Pulmonary artery endothelial cell (primary cell): ENCODE measurements at regions not wholly inside any gene's neighbourhood (a gene's known extent, or its start where the extent isn't known, plus 50 kb on each side); places are given as distances from the start of the nearest gene placed in this dataset.

Experiments used
- DNase-seq: peaks from one replicate; pipeline ENCODE4 v3.0.0-alpha.2; 2011; ENCODE audit warnings: low read depth, low spot score

DNA sequence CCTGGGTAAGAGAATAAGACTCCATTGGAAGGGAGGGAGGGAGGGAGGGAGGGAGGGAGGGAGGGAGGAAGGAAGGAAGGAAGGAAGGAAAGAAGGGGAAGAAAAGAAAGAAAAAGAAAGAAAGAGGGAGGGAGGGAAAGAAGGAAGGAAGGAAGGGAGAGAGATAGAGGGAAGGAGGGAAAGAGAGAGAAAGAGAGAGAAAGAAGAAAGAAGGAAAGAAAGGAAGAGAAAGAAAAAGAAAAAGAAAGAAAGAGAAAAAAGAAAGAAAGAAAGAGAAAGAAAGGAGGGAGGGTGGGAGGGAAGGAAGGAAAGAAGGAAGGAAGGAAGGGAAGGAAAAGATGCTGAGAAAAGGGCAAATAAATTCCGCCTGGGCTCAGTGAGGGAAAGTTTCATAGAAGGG is 74.7 kb upstream of the IFNAR2 start:
- no peak for DNase-seq

DNA sequence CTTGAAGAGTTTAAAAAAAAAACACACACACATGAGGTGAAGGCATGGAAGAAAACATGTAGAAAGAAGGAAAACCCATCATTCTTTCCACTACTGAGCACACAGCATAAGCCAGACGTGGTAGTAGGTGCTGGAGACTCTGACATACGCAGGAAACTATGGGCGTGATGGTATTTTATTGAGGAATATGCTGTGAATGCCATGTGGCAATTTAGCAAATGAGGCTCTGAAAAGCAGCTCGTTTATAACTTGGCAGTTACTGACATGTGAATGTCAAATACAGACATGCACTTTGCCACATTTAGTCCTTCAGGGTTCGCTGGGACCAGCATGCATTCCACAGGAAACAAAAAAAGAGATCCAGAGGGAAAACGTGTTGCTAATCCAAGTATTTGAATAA is 74.3 kb upstream of the IFNAR2 start:
- DNase-seq, result no peak

DNA sequence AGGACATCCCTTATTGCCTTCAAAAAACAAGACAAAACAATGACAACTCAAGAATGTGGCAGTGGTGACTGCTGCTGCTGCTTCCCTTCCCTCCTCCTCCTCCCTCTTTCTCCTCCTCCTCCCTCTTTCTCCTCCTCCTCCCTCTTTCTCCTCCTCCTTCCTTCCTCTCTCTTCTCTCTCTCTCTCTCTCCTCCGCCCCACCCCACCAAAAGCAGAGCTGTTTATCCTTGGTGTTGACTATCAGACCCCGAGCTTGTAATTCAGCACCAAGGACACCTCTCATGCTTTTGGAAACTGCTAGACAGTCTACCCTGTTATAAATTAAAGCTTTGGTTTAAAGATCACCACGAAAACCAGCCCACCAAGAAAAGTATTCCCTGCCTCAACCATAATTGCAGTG is 72.4 kb upstream of the IFNAR2 start:
- no peak for DNase-seq

DNA sequence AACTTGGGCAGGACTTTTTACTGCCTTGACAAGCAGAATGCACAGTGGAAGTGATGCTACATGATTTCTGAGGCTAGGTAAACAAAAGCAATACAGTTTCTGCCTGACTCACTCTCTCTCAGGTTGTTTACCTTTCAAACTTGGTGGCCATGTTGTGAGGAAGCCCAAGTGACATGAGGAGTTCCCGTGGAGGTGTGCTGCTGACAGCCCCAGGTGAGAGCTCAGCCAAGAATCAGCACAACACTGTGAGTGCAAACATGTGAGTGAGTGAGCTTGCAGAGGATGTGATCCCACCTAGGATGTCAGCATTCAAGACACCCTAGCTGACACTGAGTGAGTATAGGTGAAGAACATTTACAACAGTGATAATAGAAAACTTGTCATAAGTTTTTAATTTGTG is 71.1 kb upstream of the IFNAR2 start:
- DNase-seq, result no peak

DNA sequence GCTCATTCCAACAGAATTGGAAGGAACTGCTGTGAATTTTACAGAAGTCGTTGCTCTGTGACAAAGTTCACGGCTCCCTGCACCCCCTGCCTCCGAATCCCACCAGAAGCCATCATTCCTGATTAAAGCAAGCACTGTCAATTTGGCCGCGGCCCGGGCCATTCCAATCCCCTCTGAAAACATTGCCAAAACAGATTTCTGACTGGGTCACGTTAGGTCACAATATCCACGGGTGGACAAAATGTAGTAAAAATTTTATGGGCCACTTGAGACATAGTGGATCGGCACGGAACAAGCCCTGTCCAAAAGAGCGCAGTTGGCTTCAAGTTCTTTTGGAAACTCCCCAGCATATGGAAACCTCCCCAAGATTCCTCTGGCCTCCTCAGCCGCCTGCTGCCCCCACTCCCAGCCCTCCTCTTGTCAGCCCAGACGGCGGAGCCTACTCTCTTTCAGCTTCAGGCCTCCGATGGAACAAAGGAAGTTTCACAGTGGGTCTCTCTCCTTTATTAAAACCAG is 67.2 kb upstream of the IFNAR2 start:
- DNase-seq, result no peak

DNA sequence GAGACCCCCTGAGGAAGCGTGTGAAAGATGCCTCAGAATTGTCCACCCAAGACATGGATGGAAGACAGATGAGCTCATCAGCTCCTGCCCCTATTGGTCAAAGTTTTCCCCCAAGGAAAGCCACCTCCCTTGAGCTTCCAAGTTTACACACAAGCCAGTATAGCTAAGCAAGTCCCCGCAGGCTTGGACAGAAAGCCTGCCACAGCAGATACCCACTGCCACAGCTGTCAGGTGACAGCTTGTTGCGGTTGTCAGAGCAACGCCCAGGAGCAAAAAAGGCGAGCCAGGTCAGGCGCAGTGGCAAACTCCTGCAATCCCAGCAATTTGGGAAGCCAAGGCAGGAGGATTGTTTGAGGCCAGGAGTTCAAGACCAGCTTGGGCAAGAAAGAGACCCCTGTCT is 60.9 kb upstream of the IFNAR2 start:
- no peak for DNase-seq

DNA sequence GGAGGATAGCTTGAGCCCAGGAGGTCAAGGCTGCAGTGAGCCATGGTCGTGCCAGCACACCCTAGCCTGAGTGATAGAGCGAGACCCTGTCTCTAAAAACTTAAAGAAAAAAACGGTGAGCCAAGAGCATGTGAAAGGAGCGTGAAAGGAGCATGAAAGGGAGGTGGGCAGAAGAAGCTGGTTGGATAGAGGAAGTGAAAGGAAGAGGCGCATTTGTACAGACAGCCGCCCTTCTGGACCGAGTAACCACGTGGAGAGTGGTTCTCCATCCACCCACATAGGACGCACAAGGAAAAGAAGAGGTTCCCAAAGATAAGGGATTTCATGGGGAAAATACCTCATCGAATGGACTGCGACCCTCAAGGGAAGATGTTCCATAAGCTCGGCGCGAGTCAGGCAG is 60.4 kb upstream of the IFNAR2 start:
- no peak for DNase-seq

DNA sequence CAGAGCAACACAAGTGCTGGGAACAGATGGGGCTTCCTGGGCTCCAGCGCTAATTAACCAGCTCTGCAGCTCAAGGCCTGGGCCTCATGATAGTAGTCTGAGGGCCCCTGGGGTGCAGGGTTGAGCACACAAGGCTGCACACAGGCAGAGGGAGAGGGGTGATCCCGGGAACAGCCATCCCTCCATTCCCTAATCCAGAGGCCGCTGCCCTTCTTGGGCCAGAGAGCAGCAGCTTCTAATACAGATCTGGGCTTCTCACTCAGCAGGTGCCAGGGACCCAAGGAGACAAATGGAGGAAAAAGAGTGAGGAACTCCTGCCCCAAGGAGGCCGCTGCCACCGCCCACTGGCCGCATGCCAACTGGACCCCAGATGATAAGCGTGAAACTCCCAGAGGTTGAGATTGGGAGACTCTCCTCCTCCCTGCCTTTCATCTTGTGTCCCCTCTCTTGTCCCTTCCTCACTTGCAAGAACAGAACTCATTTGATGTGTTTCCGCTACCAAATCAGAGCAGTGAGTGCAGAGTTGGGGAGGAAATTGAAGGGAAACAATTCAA is 58.0 kb upstream of the IFNAR2 start:
- DNase-seq, result no peak

DNA sequence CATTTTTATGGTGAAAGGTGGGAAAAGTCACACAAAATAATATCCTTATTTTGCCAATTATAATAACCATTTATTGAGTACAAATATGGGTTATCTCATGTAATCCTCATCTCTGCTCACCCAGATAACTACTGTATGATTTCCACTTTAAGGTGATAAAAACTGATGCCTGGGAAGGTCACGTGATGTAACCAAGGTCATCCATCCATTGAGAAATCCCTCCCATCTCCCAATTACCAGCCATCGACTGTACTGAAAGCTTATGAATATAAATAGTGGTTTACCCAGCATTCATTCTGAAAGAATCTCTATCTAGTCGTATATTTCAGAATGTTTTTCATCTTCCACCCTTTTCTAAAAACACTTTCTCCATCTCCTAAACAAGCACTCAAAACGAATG is 55.0 kb upstream of the IFNAR2 start:
- no peak for DNase-seq
